ENCODE measurements at regions not wholly inside any gene's neighbourhood (a gene's known extent, or its start where the extent isn't known, plus 50 kb on each side); places are given as distances from the start of the nearest gene placed in this dataset.
"Not testable (repeated sequence)": the region's sequence is repeated elsewhere in the genome, so short reads cannot be mapped to it uniquely, and the experiment has no call there.

GRCh38 chr6:71097264-71097663 lies 140.4 kb upstream of the B3GAT2 start:
- not testable (repeated sequence) for H3K14ac ChIP-seq (ENCODE audit: low read length); H3K9ac ChIP-seq (ENCODE audit: low read length); H2BK12ac ChIP-seq (ENCODE audit: low read length); H3K27me3 ChIP-seq (ENCODE audit: insufficient read depth, low read length); H3K4me1 ChIP-seq (ENCODE audit: control insufficient read depth in 1 of 2, insufficient read depth in 2 of 2, low read length in 2 of 2); H2BK5ac ChIP-seq (ENCODE audit: low read depth, low read length, poor library complexity); H4K91ac ChIP-seq (ENCODE audit: low read depth, low read length); H3K18ac ChIP-seq (ENCODE audit: low read length); H3K23ac ChIP-seq (ENCODE audit: low read length); H2BK120ac ChIP-seq (ENCODE audit: insufficient read depth, low read length, poor library complexity); H2AFZ ChIP-seq (ENCODE audit: insufficient read depth, low read length, poor library complexity); H3K79me2 ChIP-seq (ENCODE audit: control insufficient read depth, insufficient read depth, low read length, poor library complexity); H3K4ac ChIP-seq (ENCODE audit: low read depth, low read length); H3K4me3 ChIP-seq (ENCODE audit: low read depth, low read length); DNase-seq; H3K36me3 ChIP-seq (ENCODE audit: control insufficient read depth in 1 of 2, insufficient read depth in 2 of 2, low read length in 2 of 2); H3K79me1 ChIP-seq (ENCODE audit: low read length); H3K9me3 ChIP-seq (ENCODE audit: insufficient read depth, low read depth, low read length); H3K4me2 ChIP-seq (ENCODE audit: low read length); H2AK5ac ChIP-seq (ENCODE audit: low read length); H4K12ac ChIP-seq (ENCODE audit: low read depth, low read length); H3K27ac ChIP-seq (ENCODE audit: low read depth, low read length); H4K8ac ChIP-seq (ENCODE audit: low read depth, low read length)
- WGBS (ENCODE audit: extremely low coverage, insufficient coverage, insufficient read length): no CpG with 5 or more reads among the region's 2 CpGs

GRCh38 chr6:71099649-71100048 lies 142.8 kb upstream of the B3GAT2 start:
- no peaks in the 10 kb centered on the region for H3K4me1 ChIP-seq (ENCODE audit: control insufficient read depth in 1 of 2, insufficient read depth in 2 of 2, low read length in 2 of 2)

GRCh38 chr6:71103130-71103529 lies 146.3 kb upstream of the B3GAT2 start:
- no peak overlapping the region for H3K23ac ChIP-seq (ENCODE audit: low read length)
- no peak overlapping the region for H3K4ac ChIP-seq (ENCODE audit: low read depth, low read length)
- no peak overlapping the region for H3K18ac ChIP-seq (ENCODE audit: low read length)
- WGBS (ENCODE audit: extremely low coverage, insufficient coverage, insufficient read length): no CpG with 5 or more reads among the region's 2 CpGs
- no peaks in the 10 kb centered on the region for H3K27me3 ChIP-seq (ENCODE audit: insufficient read depth, low read length)
- no peaks in the 10 kb centered on the region for H3K9me3 ChIP-seq (ENCODE audit: insufficient read depth, low read depth, low read length)
- no peak overlapping the region for H2AFZ ChIP-seq (ENCODE audit: insufficient read depth, low read length, poor library complexity)
- H3K4me3 ChIP-seq (ENCODE audit: low read depth, low read length): no peak overlapping the region
- H3K79me1 ChIP-seq (ENCODE audit: low read length): no peaks in the 10 kb centered on the region
- no peaks in the 10 kb centered on the region for H3K79me2 ChIP-seq (ENCODE audit: control insufficient read depth, insufficient read depth, low read length, poor library complexity)
- H3K9ac ChIP-seq (ENCODE audit: low read length): no peak overlapping the region
- no peak overlapping the region for H3K14ac ChIP-seq (ENCODE audit: low read length)
- no peak for DNase-seq
- H4K12ac ChIP-seq (ENCODE audit: low read depth, low read length): no peak overlapping the region
- H2BK120ac ChIP-seq (ENCODE audit: insufficient read depth, low read length, poor library complexity): no peak overlapping the region
- no peak overlapping the region for H2BK5ac ChIP-seq (ENCODE audit: low read depth, low read length, poor library complexity)
- H3K27ac ChIP-seq (ENCODE audit: low read depth, low read length): no peak overlapping the region
- no peak overlapping the region for H4K8ac ChIP-seq (ENCODE audit: low read depth, low read length)
- no peaks in the 10 kb centered on the region for H3K4me1 ChIP-seq (ENCODE audit: control insufficient read depth in 1 of 2, insufficient read depth in 2 of 2, low read length in 2 of 2)
- H2AK5ac ChIP-seq (ENCODE audit: low read length): no peak overlapping the region
- no peak overlapping the region for H4K91ac ChIP-seq (ENCODE audit: low read depth, low read length)
- H3K4me2 ChIP-seq (ENCODE audit: low read length): no peak overlapping the region
- no peak overlapping the region for H2BK12ac ChIP-seq (ENCODE audit: low read length)
- no peaks in the 10 kb centered on the region for H3K36me3 ChIP-seq (ENCODE audit: control insufficient read depth in 1 of 2, insufficient read depth in 2 of 2, low read length in 2 of 2)

More at GRCh38 chr6:71099649-71100048, 142.8 kb upstream of the B3GAT2 start:
- no CpG with 5 or more reads among the region's 1 CpG for WGBS (ENCODE audit: extremely low coverage, insufficient coverage, insufficient read length)
- Histone ChIP-seq H2BK12ac (ENCODE audit: low read length) (no peak overlapping the region), H3K27ac (ENCODE audit: low read depth, low read length) (no peak overlapping the region), H3K14ac (ENCODE audit: low read length) (no peak overlapping the region), H3K27me3 (ENCODE audit: insufficient read depth, low read length) (no peaks in the 10 kb centered on the region), H3K4me2 (ENCODE audit: low read length) (no peak overlapping the region), H2AK5ac (ENCODE audit: low read length) (no peak overlapping the region), H3K18ac (ENCODE audit: low read length) (no peak overlapping the region), H3K4ac (ENCODE audit: low read depth, low read length) (no peak overlapping the region), H3K23ac (ENCODE audit: low read length) (no peak overlapping the region), H4K8ac (ENCODE audit: low read depth, low read length) (no peak overlapping the region), H3K4me3 (ENCODE audit: low read depth, low read length) (no peak overlapping the region), H3K79me1 (ENCODE audit: low read length) (no peaks in the 10 kb centered on the region), H4K91ac (ENCODE audit: low read depth, low read length) (no peak overlapping the region), H4K12ac (ENCODE audit: low read depth, low read length) (no peak overlapping the region), H3K79me2 (ENCODE audit: control insufficient read depth, insufficient read depth, low read length, poor library complexity) (no peaks in the 10 kb centered on the region), H2AFZ (ENCODE audit: insufficient read depth, low read length, poor library complexity) (no peak overlapping the region), H3K9ac (ENCODE audit: low read length) (no peak overlapping the region), H3K36me3 (ENCODE audit: control insufficient read depth in 1 of 2, insufficient read depth in 2 of 2, low read length in 2 of 2) (no peaks in the 10 kb centered on the region), H3K9me3 (ENCODE audit: insufficient read depth, low read depth, low read length) (no peaks in the 10 kb centered on the region), H2BK120ac (ENCODE audit: insufficient read depth, low read length, poor library complexity) (no peak overlapping the region), H2BK5ac (ENCODE audit: low read depth, low read length, poor library complexity) (no peak overlapping the region)
- DNase-seq: no peak

GRCh38 chr6:71103641-71104040 lies 146.8 kb upstream of the B3GAT2 start:
- no peak overlapping the region for H4K12ac ChIP-seq (ENCODE audit: low read depth, low read length)
- no peak overlapping the region for H3K4me3 ChIP-seq (ENCODE audit: low read depth, low read length)
- no peak overlapping the region for H3K23ac ChIP-seq (ENCODE audit: low read length)
- H3K14ac ChIP-seq (ENCODE audit: low read length): no peak overlapping the region
- no peaks in the 10 kb centered on the region for H3K4me1 ChIP-seq (ENCODE audit: control insufficient read depth in 1 of 2, insufficient read depth in 2 of 2, low read length in 2 of 2)
- no peaks in the 10 kb centered on the region for H3K79me2 ChIP-seq (ENCODE audit: control insufficient read depth, insufficient read depth, low read length, poor library complexity)
- DNase-seq: no peak
- H3K4me2 ChIP-seq (ENCODE audit: low read length): no peak overlapping the region
- no peak overlapping the region for H3K9ac ChIP-seq (ENCODE audit: low read length)
- H3K4ac ChIP-seq (ENCODE audit: low read depth, low read length): no peak overlapping the region
- no peak overlapping the region for H4K8ac ChIP-seq (ENCODE audit: low read depth, low read length)
- no peak overlapping the region for H3K27ac ChIP-seq (ENCODE audit: low read depth, low read length)
- no peak overlapping the region for H3K18ac ChIP-seq (ENCODE audit: low read length)
- H3K27me3 ChIP-seq (ENCODE audit: insufficient read depth, low read length): no peaks in the 10 kb centered on the region
- no peak overlapping the region for H2BK5ac ChIP-seq (ENCODE audit: low read depth, low read length, poor library complexity)
- H2BK120ac ChIP-seq (ENCODE audit: insufficient read depth, low read length, poor library complexity): no peak overlapping the region
- no peak overlapping the region for H2BK12ac ChIP-seq (ENCODE audit: low read length)
- no peak overlapping the region for H2AK5ac ChIP-seq (ENCODE audit: low read length)
- H3K36me3 ChIP-seq (ENCODE audit: control insufficient read depth in 1 of 2, insufficient read depth in 2 of 2, low read length in 2 of 2): no peaks in the 10 kb centered on the region
- no peaks in the 10 kb centered on the region for H3K9me3 ChIP-seq (ENCODE audit: insufficient read depth, low read depth, low read length)
- H3K79me1 ChIP-seq (ENCODE audit: low read length): no peaks in the 10 kb centered on the region
- no CpG with 5 or more reads among the region's 1 CpG for WGBS (ENCODE audit: extremely low coverage, insufficient coverage, insufficient read length)
- H2AFZ ChIP-seq (ENCODE audit: insufficient read depth, low read length, poor library complexity): no peak overlapping the region
- no peak overlapping the region for H4K91ac ChIP-seq (ENCODE audit: low read depth, low read length)
